ENCODE measurements at regions not wholly inside any gene's neighbourhood (a gene's known extent, or its start where the extent isn't known, plus 50 kb on each side); places are given as distances from the start of the nearest gene placed in this dataset.

GRCh38 chr1:209223791-209224190 is 359.7 kb upstream of the CAMK1G start:
- Histone ChIP-seq H4K20me1 (ENCODE audit: insufficient read depth) (no peaks in the 10 kb centered on the region), H3F3A (ENCODE audit: insufficient read depth, low read length, poor library complexity, severe bottlenecking) (no peaks in the 10 kb centered on the region), H3K9me2 (ENCODE audit: insufficient read depth, low read length) (no peaks in the 10 kb centered on the region), H3K9ac (ENCODE audit: low read length) (no peak overlapping the region), H3K27ac (ENCODE audit: low read length) (no peak overlapping the region), H3K4me2 (ENCODE audit: low read length) (no peak overlapping the region), H2AFZ (ENCODE audit: low read depth, low read length) (no peak overlapping the region), H3K79me2 (replicated peaks; ENCODE audit: insufficient read depth, low read length) (no peaks in the 10 kb centered on the region), H3K27me3 (ENCODE audit: insufficient read depth, low read depth, low read length) (no peaks in the 10 kb centered on the region), H3K36me3 (ENCODE audit: insufficient read depth, low read length) (no peaks in the 10 kb centered on the region), H3K4me3 (ENCODE audit: low read length) (no peak overlapping the region), H3K9me3 (ENCODE audit: low read length) (no peaks in the 10 kb centered on the region)
- no peak for TF ChIP-seq EZH2 (IDR thresholded peaks at IDR 0.05; ENCODE audit: borderline replicate concordance, insufficient read depth, low read length, poor library complexity, severe bottlenecking)
- no peak for TF ChIP-seq CTCF (IDR thresholded peaks at IDR 0.05; ENCODE audit: poor library complexity, severe bottlenecking)
- TF ChIP-seq TAF1 (IDR thresholded peaks at IDR 0.05; ENCODE audit: low read depth): no peak
- TF ChIP-seq RAD21 (conservative IDR thresholded peaks at IDR 0.05): no peak
- no peak for TF ChIP-seq EP300 (conservative IDR thresholded peaks at IDR 0.05; ENCODE audit: poor library complexity, severe bottlenecking)
- no peak for TF ChIP-seq SMC3 (conservative IDR thresholded peaks at IDR 0.05; ENCODE audit: poor library complexity)
- TF ChIP-seq, protein P1, sequence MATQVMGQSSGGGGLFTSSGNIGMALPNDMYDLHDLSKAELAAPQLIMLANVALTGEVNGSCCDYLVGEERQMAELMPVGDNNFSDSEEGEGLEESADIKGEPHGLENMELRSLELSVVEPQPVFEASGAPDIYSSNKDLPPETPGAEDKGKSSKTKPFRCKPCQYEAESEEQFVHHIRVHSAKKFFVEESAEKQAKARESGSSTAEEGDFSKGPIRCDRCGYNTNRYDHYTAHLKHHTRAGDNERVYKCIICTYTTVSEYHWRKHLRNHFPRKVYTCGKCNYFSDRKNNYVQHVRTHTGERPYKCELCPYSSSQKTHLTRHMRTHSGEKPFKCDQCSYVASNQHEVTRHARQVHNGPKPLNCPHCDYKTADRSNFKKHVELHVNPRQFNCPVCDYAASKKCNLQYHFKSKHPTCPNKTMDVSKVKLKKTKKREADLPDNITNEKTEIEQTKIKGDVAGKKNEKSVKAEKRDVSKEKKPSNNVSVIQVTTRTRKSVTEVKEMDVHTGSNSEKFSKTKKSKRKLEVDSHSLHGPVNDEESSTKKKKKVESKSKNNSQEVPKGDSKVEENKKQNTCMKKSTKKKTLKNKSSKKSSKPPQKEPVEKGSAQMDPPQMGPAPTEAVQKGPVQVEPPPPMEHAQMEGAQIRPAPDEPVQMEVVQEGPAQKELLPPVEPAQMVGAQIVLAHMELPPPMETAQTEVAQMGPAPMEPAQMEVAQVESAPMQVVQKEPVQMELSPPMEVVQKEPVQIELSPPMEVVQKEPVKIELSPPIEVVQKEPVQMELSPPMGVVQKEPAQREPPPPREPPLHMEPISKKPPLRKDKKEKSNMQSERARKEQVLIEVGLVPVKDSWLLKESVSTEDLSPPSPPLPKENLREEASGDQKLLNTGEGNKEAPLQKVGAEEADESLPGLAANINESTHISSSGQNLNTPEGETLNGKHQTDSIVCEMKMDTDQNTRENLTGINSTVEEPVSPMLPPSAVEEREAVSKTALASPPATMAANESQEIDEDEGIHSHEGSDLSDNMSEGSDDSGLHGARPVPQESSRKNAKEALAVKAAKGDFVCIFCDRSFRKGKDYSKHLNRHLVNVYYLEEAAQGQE (IDR thresholded peaks at IDR 0.05; ENCODE audit: borderline replicate concordance): no peak
- no peak for TF ChIP-seq POLR2AphosphoS5 (IDR thresholded peaks at IDR 0.05)
- TF ChIP-seq MXI1 (conservative IDR thresholded peaks at IDR 0.05; ENCODE audit: poor library complexity, severe bottlenecking): no peak

- Histone ChIP-seq H3K79me2 (replicated peaks; ENCODE audit: insufficient read depth, low read length) (no peaks in the 10 kb centered on the region), H3K4me3 (ENCODE audit: low read length) (no peak overlapping the region), H3K27ac (ENCODE audit: low read length) (no peak overlapping the region), H3K9me3 (ENCODE audit: low read length) (no peaks in the 10 kb centered on the region), H3F3A (ENCODE audit: insufficient read depth, low read length, poor library complexity, severe bottlenecking) (no peaks in the 10 kb centered on the region), H3K9ac (ENCODE audit: low read length) (no peak overlapping the region), H3K4me2 (ENCODE audit: low read length) (no peak overlapping the region), H3K9me2 (ENCODE audit: insufficient read depth, low read length) (no peaks in the 10 kb centered on the region), H3K36me3 (ENCODE audit: insufficient read depth, low read length) (no peaks in the 10 kb centered on the region), H2AFZ (ENCODE audit: low read depth, low read length) (no peak overlapping the region), H3K27me3 (ENCODE audit: insufficient read depth, low read depth, low read length) (no peaks in the 10 kb centered on the region), H4K20me1 (ENCODE audit: insufficient read depth) (no peaks in the 10 kb centered on the region)
- TF ChIP-seq SMC3 (conservative IDR thresholded peaks at IDR 0.05; ENCODE audit: poor library complexity) (no peak), EP300 (conservative IDR thresholded peaks at IDR 0.05; ENCODE audit: poor library complexity, severe bottlenecking) (no peak), CTCF (IDR thresholded peaks at IDR 0.05; ENCODE audit: poor library complexity, severe bottlenecking) (no peak)
Measured at GRCh38 chr1:209224886-209225285, 358.6 kb upstream of the CAMK1G start.
